Adipocyte (in vitro differentiated cells): ENCODE measurements at regions not wholly inside any gene's neighbourhood (a gene's known extent, or its start where the extent isn't known, plus 50 kb on each side); places are given as distances from the start of the nearest gene placed in this dataset.

ENCODE experiments used
- DNase-seq: peaks from one replicate; pipeline ENCODE4 v3.0.0-alpha.2; 2015; ENCODE audit warnings: low read depth
- H3K27me3 ChIP-seq: replicated peaks from 2 replicates; pipeline ENCODE4 v1.7.0; 2013; ENCODE audit warnings: mild to moderate bottlenecking, low read length, moderate library complexity; ENCODE audit not compliant: control insufficient read depth, insufficient read depth
- H3K36me3 ChIP-seq: 2 replicates; pipeline ENCODE4 v1.7.0; 2013; ENCODE audit warnings: low read length, mild to moderate bottlenecking, moderate library complexity; ENCODE audit not compliant: control insufficient read depth, insufficient read depth, severe bottlenecking
- H3K4me1 ChIP-seq: 2 replicates; pipeline ENCODE4 v1.7.0; 2013; ENCODE audit warnings: mild to moderate bottlenecking, low read length, moderate library complexity; ENCODE audit not compliant: control insufficient read depth, insufficient read depth
- H3K4me3 ChIP-seq: 2 replicates; pipeline ENCODE4 v1.7.0; 2013; ENCODE audit warnings: mild to moderate bottlenecking, low read length, moderate library complexity
- H3K9ac ChIP-seq: 2 replicates; pipeline ENCODE4 v1.7.0; 2013; ENCODE audit warnings: mild to moderate bottlenecking, low read length, moderate library complexity
- H3K9me3 ChIP-seq: 2 replicates; pipeline ENCODE4 v1.7.0; 2013; ENCODE audit warnings: mild to moderate bottlenecking, low read length, moderate library complexity; ENCODE audit not compliant: control insufficient read depth

DNA sequence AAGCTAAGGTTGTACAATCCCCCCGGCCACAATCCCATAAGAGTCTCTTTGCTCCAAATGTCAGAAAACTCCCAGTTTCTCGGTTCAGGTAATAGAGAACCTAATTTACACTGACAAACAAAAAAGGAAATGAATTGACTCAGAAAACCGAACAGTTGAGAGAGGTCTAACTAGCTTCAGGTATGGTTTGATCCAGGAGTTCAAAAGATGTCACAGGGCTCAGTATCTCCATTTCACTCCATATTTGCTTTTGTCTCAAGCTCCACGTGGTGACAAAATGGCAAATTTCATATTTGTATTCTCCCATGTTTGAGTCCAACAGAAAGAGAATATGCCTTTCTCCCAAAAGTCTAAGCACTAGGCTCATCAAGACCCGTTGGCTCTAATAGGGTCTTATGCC, 117.4 kb downstream of the AXIN2 start:
- peaks cover 59% of the 10 kb centered on the region for H3K27me3 ChIP-seq
- peaks cover 17% of the 10 kb centered on the region for H3K4me1 ChIP-seq
- no peak overlapping the region for H3K9ac ChIP-seq
- no peak overlapping the region for H3K4me3 ChIP-seq
- DNase-seq, result no peak
- no peaks in the 10 kb centered on the region for H3K36me3 ChIP-seq
- H3K9me3 ChIP-seq, result no peaks in the 10 kb centered on the region

DNA sequence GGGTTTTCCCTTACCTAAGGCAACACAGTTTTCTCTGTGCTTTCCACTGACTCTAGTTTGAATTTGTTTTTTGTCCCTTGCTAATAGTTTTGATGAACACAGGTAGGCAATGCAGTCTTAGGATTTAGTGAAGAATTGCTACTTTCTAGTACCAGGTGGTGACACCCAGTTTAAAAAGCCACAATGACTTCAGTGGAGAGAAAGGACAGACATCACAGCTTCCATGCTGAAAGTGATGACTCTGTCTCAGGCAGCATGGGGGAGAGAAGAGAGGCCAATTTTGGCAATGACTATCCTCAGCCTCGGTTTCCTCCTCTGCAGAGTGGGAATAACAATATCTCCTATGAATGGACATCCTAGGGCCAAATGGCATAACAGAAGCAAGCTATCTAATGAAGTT, 118.8 kb downstream of the AXIN2 start:
- no peak overlapping the region for H3K4me3 ChIP-seq
- H3K36me3 ChIP-seq, result no peaks in the 10 kb centered on the region
- H3K27me3 ChIP-seq, result peaks cover 47% of the 10 kb centered on the region
- no peaks in the 10 kb centered on the region for H3K9me3 ChIP-seq
- peaks cover 16% of the 10 kb centered on the region for H3K4me1 ChIP-seq
- no peak overlapping the region for H3K9ac ChIP-seq
- no peak for DNase-seq

DNA sequence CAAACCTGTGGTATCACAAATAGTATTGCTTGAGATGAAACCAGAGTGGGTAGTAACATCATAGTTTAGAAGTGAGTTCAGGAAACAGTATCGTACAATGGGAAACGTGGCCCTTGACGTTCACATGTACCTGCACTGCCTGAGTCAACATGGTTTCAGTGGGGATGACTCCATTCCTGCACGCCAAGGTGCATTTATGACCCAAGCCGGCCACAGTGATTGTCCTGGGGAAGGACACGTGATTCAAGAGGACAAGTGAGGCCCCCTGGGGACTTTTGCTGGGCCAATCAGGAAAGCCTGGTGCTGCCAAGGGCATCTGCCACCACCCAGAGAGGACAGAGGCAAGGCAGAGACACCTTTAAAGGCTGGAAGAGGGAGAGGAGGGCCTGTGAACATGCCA, 119.2 kb downstream of the AXIN2 start:
- Histone ChIP-seq H3K9me3 (no peaks in the 10 kb centered on the region), H3K9ac (no peak overlapping the region), H3K4me1 (peaks cover 12% of the 10 kb centered on the region), H3K4me3 (no peak overlapping the region), H3K27me3 (peaks cover 47% of the 10 kb centered on the region), H3K36me3 (no peaks in the 10 kb centered on the region)
- no peak for DNase-seq

DNA sequence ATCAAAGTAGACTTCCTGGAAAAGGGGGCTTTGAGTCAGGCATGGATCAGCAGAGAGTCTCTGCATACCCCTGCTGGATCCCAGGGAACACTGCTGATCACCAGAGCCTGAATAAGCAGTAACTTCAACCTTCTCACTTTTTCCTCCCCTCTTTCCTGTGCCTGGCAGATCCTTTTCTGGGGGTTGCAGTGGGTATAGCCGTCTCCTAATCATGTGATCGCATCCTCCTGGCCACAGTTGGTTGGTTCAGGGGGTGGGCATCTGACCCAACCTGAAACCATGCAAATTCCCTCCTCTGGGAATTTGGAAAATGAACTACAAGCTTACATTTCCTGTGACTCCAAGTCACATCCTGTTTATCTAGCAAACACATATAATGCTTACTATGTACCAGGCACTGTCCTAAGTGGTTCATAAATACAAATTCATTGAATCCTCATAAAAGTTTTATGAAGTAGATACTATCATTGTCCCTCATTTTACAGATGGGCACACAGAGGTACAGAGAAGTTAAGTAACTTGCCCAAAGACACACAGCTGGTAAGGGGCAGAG, 120.3 kb downstream of the AXIN2 start:
- no peak for DNase-seq
- Histone ChIP-seq H3K36me3 (no peaks in the 10 kb centered on the region), H3K4me3 (no peak overlapping the region), H3K27me3 (peaks cover 48% of the 10 kb centered on the region), H3K4me1 (peaks cover 2% of the 10 kb centered on the region), H3K9ac (no peak overlapping the region), H3K9me3 (no peaks in the 10 kb centered on the region)

DNA sequence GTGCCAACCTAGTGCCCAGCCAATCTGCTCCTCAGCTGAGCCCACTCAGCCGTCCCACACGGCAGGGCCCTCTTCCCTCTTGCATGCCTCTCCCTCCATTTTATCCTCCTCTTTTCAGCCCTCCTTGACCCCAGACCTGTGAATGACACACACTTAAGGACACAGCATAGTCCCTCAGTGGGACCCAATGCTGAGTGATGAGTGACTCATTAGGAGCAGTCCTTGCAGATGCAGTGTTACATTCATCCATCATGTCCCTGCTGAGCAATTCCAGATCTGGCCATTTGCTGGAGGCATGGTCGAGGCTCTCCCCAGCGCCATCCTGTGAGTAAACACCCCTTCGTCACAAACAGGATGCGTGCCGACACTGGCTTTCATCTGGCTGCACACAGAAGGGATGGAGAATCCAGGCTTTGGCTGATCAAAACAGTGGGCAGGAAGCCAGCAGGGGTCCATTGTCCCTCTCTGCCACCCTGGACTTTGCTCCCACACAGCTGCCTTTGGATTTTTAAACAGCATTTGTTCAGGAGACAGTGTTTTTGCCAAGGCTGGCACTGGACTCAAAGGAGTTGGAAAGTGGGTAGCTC, 122.6 kb downstream of the AXIN2 start:
- DNase-seq, result no peak
- Histone ChIP-seq H3K9me3 (no peaks in the 10 kb centered on the region), H3K9ac (no peak overlapping the region), H3K36me3 (no peaks in the 10 kb centered on the region), H3K4me3 (no peak overlapping the region), H3K27me3 (peaks cover 31% of the 10 kb centered on the region), H3K4me1 (no peaks in the 10 kb centered on the region)

DNA sequence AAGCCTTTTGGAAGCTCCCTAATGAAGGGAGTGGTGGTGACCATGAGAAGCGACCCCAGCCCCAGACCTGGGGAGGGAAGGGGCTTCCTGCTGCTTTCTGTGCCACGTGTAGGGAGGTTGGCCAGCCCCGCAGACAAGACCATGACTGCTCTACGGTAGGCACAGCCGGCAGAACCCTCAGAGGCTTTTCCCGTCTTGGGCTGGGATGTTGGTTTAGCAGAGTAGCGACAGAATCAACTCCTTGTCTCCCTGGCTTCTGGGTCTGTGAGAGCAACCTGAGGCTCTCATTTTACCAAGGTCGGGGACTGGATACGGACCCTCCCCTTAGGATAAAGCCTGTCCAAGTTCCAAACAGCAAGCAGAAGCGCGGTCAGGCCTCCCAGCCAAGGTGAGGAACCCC, 123.3 kb downstream of the AXIN2 start:
- H3K4me1 ChIP-seq, result no peaks in the 10 kb centered on the region
- no peak overlapping the region for H3K4me3 ChIP-seq
- no peaks in the 10 kb centered on the region for H3K9me3 ChIP-seq
- no peak overlapping the region for H3K9ac ChIP-seq
- H3K36me3 ChIP-seq, result no peaks in the 10 kb centered on the region
- peaks cover 25% of the 10 kb centered on the region for H3K27me3 ChIP-seq
- DNase-seq, result no peak

DNA sequence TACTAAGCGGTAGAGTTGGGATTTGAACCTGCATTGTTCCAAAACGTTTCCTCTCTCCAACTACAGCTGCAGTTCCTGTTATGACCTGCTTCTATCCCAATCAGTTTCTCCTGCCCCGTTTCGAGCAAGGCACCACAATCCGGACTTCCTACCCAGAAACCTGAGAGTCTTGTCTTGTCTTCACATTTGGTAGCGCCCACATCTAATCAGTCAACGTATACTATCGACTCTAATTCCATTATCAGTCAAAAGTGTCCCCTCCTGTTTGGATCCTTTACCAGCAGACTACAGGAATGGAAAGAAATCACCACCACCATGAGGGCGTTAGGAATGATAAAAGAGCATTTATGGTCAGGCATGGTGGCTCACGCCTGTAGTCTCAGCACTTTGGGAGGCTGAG, 124.6 kb downstream of the AXIN2 start:
- DNase-seq, result no peak
- Histone ChIP-seq H3K4me1 (no peaks in the 10 kb centered on the region), H3K9ac (no peak overlapping the region)

DNA sequence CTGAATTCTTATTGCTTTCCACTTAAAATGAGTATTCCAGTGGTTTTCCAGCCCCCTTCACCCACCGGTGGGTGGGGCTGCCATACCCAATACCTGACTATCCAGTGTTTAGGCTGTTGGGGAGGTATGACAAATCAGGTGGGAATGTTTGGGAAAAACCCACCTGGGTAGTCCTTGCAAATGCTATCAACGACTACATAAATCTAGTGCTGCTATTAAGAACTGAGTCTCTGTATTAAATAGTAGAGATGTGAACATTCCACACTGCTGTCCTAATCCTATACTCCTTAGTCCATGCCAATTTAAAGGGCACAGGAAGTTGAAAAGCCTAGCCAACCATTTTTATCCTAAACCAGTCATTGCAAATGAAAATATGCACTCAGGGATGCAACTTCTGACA, 126.6 kb downstream of the AXIN2 start:
- no peak for DNase-seq
- H3K9me3 ChIP-seq, result peaks cover 17% of the 10 kb centered on the region
- no peaks in the 10 kb centered on the region for H3K4me1 ChIP-seq

More for the DNA sequence above, 124.6 kb downstream of the AXIN2 start:
- H3K4me3 ChIP-seq, result no peak overlapping the region
- peaks cover 7% of the 10 kb centered on the region for H3K9me3 ChIP-seq
- peaks cover 25% of the 10 kb centered on the region for H3K27me3 ChIP-seq
- no peaks in the 10 kb centered on the region for H3K36me3 ChIP-seq

DNA sequence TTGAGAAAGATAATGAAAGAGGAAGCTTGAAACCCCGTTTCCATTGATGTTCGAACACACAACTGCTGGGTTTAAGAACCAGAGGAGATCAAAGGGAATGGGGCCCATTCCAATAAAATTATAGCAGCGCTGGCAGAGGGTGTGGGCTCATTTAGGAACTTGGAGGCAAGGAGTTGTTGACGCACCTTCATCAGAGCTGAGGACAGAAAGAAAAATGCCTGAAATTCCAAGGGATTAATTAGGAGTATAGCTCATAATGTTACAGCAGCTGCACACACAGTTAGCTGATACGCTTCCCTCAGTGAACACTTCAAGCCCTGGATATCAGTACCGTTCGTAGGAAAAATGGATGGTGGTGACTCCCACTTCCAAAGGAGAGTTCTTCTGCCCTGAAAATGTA, 127.2 kb downstream of the AXIN2 start:
- H3K36me3 ChIP-seq, result no peaks in the 10 kb centered on the region
- H3K4me3 ChIP-seq, result no peak overlapping the region
- peaks cover 17% of the 10 kb centered on the region for H3K9me3 ChIP-seq
- no peak overlapping the region for H3K9ac ChIP-seq
- no peaks in the 10 kb centered on the region for H3K4me1 ChIP-seq
- no peak for DNase-seq
- H3K27me3 ChIP-seq, result peaks cover 32% of the 10 kb centered on the region

More for the DNA sequence above, 126.6 kb downstream of the AXIN2 start:
- Histone ChIP-seq H3K4me3 (no peak overlapping the region), H3K27me3 (peaks cover 26% of the 10 kb centered on the region), H3K36me3 (no peaks in the 10 kb centered on the region), H3K9ac (no peak overlapping the region)

DNA sequence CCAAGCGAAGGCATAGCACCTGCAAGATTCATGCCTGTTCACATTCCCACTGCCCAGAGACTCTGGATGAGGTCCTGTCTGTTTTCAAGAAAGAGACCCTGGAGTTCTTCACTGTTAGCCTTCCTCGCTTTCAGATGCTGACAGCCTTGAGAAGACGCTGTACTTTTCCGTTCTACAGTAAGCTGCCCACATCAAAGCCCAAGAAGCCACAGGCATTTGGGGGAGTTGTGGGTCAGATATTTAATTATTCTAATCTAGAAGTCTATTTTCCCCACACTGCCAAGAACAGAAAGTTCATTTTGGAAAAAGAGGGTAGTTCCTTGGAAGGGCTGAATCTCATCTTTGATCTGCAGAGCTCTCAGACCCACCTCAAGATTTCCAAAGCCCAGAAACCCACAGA, 127.9 kb downstream of the AXIN2 start:
- Histone ChIP-seq H3K9ac (no peak overlapping the region), H3K4me3 (no peak overlapping the region), H3K27me3 (peaks cover 32% of the 10 kb centered on the region), H3K9me3 (peaks cover 17% of the 10 kb centered on the region), H3K4me1 (no peaks in the 10 kb centered on the region), H3K36me3 (no peaks in the 10 kb centered on the region)
- no peak for DNase-seq

DNA sequence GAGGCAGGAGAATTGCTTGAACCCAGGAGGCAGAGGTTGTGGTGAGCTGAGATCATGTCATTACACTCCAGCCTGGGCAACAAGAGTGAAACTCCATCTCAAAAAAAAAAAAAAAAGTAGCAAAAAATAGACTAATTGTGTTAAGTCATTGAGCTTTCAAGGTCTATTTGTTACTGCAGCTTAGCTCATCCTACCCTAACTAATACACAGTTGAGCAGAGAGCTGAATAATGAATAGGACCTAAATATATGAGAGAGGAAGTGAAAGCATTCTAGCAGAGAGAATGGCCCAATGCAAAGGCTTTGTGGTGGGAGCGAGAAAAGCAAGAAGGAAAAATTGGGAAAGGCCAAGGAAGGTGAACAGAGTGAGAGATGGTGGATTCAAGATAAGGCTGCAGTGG, 128.3 kb downstream of the AXIN2 start:
- DNase-seq, result no peak
- Histone ChIP-seq H3K36me3 (no peaks in the 10 kb centered on the region), H3K27me3 (peaks cover 32% of the 10 kb centered on the region), H3K9me3 (peaks cover 17% of the 10 kb centered on the region), H3K4me3 (no peak overlapping the region), H3K4me1 (no peaks in the 10 kb centered on the region), H3K9ac (no peak overlapping the region)

DNA sequence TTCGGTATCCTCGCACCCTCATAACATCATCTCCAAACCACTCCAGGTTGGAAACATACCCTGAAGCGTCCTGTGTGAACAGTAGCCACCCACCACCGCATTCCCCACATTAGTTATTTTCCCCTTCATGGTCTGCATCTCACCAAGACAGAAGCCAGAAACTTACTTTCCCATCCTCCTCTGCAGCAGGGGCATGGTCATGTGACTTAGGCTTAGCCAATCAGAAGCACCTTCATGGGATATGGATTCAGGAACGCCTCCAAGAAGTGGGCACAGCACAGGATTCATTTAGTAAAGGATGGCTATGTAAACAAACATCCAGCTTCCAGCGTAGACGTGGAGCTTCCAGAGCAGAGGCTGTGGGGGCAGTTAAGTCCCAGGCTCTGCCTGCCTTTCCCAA, 130.3 kb downstream of the AXIN2 start:
- peaks cover 23% of the 10 kb centered on the region for H3K9me3 ChIP-seq
- H3K27me3 ChIP-seq, result peaks cover 29% of the 10 kb centered on the region

More for the DNA sequence above, 130.3 kb downstream of the AXIN2 start:
- Histone ChIP-seq H3K4me1 (no peaks in the 10 kb centered on the region), H3K9ac (no peak overlapping the region), H3K4me3 (no peak overlapping the region), H3K36me3 (no peaks in the 10 kb centered on the region)
- DNase-seq, result no peak
